ENCODE measurements at regions not wholly inside any gene's neighbourhood (a gene's known extent, or its start where the extent isn't known, plus 50 kb on each side); places are given as distances from the start of the nearest gene placed in this dataset.

- H4K91ac ChIP-seq (replicated peaks; ENCODE audit: insufficient read length, low read length), result no peak overlapping the region
- no peak overlapping the region for H3K23ac ChIP-seq (ENCODE audit: insufficient read length)
- no peak for TF ChIP-seq YY1 (IDR thresholded peaks at IDR 0.05; ENCODE audit: low read depth, low read length)
- H3K4me3 ChIP-seq (ENCODE audit: extremely low read depth in 1 of 4, insufficient read depth in 2 of 4, low read depth in 3 of 4, low read length in 4 of 4), result no peak overlapping the region
- H3K9me3 ChIP-seq (ENCODE audit: insufficient read depth in 2 of 2, low read depth in 1 of 2, low read length in 1 of 2), result no peaks in the 10 kb centered on the region
- DNase-seq (ENCODE audit: low read depth in 1 of 2, low spot score in 2 of 2) (no peak), FAIRE-seq (no peak)
- no peak overlapping the region for H3K9ac ChIP-seq (replicated peaks in 1 of 4; ENCODE audit: extremely low read depth in 1 of 4, low read depth in 3 of 4, low read length in 3 of 4)
- no peaks in the 10 kb centered on the region for H3K79me2 ChIP-seq (ENCODE audit: control insufficient read depth in 1 of 2, insufficient read depth in 2 of 2, low read length in 2 of 2)
- H3K4ac ChIP-seq (replicated peaks; ENCODE audit: insufficient read length, low read depth, low read length), result no peak overlapping the region
- no peaks in the 10 kb centered on the region for H3K79me1 ChIP-seq (ENCODE audit: low read depth, low read length)
- no peak overlapping the region for H4K8ac ChIP-seq (ENCODE audit: extremely low read depth, insufficient read depth, low read length)
- H3K36me3 ChIP-seq (ENCODE audit: control insufficient read depth in 2 of 4, insufficient read depth in 4 of 4, low read length in 3 of 4), result no peaks in the 10 kb centered on the region
- no peak overlapping the region for H4K5ac ChIP-seq (ENCODE audit: insufficient read length, low read depth, low read length)
- no peaks in the 10 kb centered on the region for H4K20me1 ChIP-seq (replicated peaks in 1 of 2; ENCODE audit: control insufficient read depth in 1 of 2, insufficient read depth in 2 of 2, low read length in 2 of 2)
- H3K27me3 ChIP-seq (replicated peaks in 1 of 4; ENCODE audit: control insufficient read depth in 3 of 4, extremely low read depth in 1 of 4, insufficient read depth in 3 of 4, low read length in 3 of 4), result no peaks in the 10 kb centered on the region
- H3K4me1 ChIP-seq (replicated peaks in 1 of 4; ENCODE audit: control insufficient read depth in 3 of 4, insufficient read depth in 4 of 4, low read length in 3 of 4), result no peaks in the 10 kb centered on the region; a peak in 1 of 7 replicates
- no peak overlapping the region for H2BK5ac ChIP-seq (ENCODE audit: low read depth, low read length)
- H2BK12ac ChIP-seq (ENCODE audit: low read depth, low read length), result no peak overlapping the region
- H2BK120ac ChIP-seq (replicated peaks; ENCODE audit: low read depth, low read length), result no peak overlapping the region
- H3K23me2 ChIP-seq (ENCODE audit: low read depth, low read length), result no peaks in the 10 kb centered on the region
- H3K4me2 ChIP-seq (ENCODE audit: insufficient read depth in 1 of 2, low read depth in 2 of 2, low read length in 2 of 2), result no peak overlapping the region
- WGBS, 2 experiments (ENCODE audit: extremely low coverage in 1 of 2, insufficient coverage in 1 of 2, insufficient read length in 1 of 2, insufficient replicate concordance in 2 of 2, low coverage in 1 of 2, low lambda C conversion rate in 2 of 2, missing lambda C conversion rate in 1 of 2), result 88% methylated on average over 5 of the region's 5 CpGs; no CpG with 5 or more reads in 1 of the 2 experiments
- no peak overlapping the region for H3K18ac ChIP-seq (ENCODE audit: extremely low read depth, low read length)
- no peak overlapping the region for H2BK20ac ChIP-seq (ENCODE audit: low read length)
- no peak overlapping the region for H3K27ac ChIP-seq (ENCODE audit: low read depth, low read length)
- H2AK5ac ChIP-seq (ENCODE audit: low read depth, low read length), result no peak overlapping the region
- H2BK15ac ChIP-seq (ENCODE audit: low read length), result no peak overlapping the region
- ChIA-PET CTCF (ENCODE audit: partially characterized antibody) (interaction anchor here (0.6 to 13.0 kb wide), 7 partner anchors 12 to 701 kb away, joined by 3 to 105 read pairs (median 3); no protein-coding TSS in a partner anchor), POLR2A (ENCODE audit: partially characterized antibody) (no interaction called here)
- no peak overlapping the region for H3K14ac ChIP-seq (ENCODE audit: insufficient read length)
- no peak overlapping the region for H3K56ac ChIP-seq (replicated peaks; ENCODE audit: insufficient read length, low read depth, low read length)
- 0 out of 2 replicates have a peak overlapping the region, but pooled peaks have one; percentile 29 for H2AFZ ChIP-seq (ENCODE audit: low read length)
Observed at GRCh38 chr13:97114651-97115050, 107.5 kb upstream of the MBNL2 start.
